ENCODE measurements at regions not wholly inside any gene's neighbourhood (a gene's known extent, or its start where the extent isn't known, plus 50 kb on each side); places are given as distances from the start of the nearest gene placed in this dataset.

DNA sequence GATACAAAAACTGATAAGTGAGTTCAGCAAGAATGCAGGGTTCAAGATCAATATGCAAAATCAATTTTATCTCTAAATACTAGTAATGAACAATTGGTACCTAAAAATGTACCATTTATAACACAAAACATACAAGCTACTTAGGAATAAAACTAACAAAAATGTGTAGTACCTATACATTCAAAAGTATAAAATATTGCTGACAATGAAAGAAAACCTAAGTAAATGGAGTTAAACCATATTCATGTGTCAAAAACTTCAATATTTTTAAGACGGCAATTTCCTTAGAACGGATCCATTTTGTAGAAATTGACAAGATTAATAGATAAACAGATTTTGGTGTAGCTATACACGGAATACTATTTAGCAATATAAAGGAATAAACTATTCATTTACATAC lies 343.1 kb upstream of the CCDC54 start:
- CTCF ChIA-PET: interaction anchor here (1.0 kb wide), 2 partner anchors 9 to 44 kb away, joined by 3 to 4 read pairs; no protein-coding TSS in a partner anchor
- TF ChIP-seq, protein P1, sequence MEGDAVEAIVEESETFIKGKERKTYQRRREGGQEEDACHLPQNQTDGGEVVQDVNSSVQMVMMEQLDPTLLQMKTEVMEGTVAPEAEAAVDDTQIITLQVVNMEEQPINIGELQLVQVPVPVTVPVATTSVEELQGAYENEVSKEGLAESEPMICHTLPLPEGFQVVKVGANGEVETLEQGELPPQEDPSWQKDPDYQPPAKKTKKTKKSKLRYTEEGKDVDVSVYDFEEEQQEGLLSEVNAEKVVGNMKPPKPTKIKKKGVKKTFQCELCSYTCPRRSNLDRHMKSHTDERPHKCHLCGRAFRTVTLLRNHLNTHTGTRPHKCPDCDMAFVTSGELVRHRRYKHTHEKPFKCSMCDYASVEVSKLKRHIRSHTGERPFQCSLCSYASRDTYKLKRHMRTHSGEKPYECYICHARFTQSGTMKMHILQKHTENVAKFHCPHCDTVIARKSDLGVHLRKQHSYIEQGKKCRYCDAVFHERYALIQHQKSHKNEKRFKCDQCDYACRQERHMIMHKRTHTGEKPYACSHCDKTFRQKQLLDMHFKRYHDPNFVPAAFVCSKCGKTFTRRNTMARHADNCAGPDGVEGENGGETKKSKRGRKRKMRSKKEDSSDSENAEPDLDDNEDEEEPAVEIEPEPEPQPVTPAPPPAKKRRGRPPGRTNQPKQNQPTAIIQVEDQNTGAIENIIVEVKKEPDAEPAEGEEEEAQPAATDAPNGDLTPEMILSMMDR (IDR thresholded peaks at IDR 0.05; ENCODE audit: insufficient read depth, low read depth, low read length): no peak
- Histone ChIP-seq H3K36me3 (ENCODE audit: control insufficient read depth, insufficient read depth, low read length) (no peaks in the 10 kb centered on the region), H3K27me3 (ENCODE audit: control insufficient read depth, insufficient read depth, low read length) (no peaks in the 10 kb centered on the region), H3K4me3 (ENCODE audit: low read depth, low read length) (no peak overlapping the region)
- DNase-seq (ENCODE audit: low read depth): no peak
- POLR2A ChIA-PET: no interaction called here

DNA sequence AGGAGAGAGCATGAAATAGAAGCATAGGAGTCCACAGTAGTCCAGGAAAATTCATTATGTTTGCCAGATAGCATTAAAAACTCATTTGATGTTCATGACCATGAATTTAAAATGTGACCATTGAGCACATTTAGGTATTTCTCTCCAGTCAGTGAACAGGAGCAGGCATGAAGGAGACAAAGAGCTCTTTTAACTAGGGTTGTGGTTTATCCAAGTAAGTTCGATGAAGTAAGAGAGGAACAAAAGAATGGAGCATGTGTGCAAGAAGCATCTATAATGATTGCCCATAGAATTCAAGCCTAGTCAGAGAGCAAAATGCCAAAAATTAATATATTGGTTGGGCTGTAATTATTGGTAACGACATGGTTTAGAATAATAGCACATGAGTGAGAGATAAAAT lies 342.1 kb upstream of the CCDC54 start:
- TF ChIP-seq, protein P1 (IDR thresholded peaks at IDR 0.05; ENCODE audit: insufficient read depth, low read depth, low read length): no peak
- H3K4me3 ChIP-seq (ENCODE audit: low read depth, low read length): no peak overlapping the region
- CTCF ChIA-PET: no interaction called here
- no peaks in the 10 kb centered on the region for H3K27me3 ChIP-seq (ENCODE audit: control insufficient read depth, insufficient read depth, low read length)
- H3K36me3 ChIP-seq (ENCODE audit: control insufficient read depth, insufficient read depth, low read length): no peaks in the 10 kb centered on the region
- POLR2A ChIA-PET: no interaction called here
- DNase-seq (ENCODE audit: low read depth): no peak

DNA sequence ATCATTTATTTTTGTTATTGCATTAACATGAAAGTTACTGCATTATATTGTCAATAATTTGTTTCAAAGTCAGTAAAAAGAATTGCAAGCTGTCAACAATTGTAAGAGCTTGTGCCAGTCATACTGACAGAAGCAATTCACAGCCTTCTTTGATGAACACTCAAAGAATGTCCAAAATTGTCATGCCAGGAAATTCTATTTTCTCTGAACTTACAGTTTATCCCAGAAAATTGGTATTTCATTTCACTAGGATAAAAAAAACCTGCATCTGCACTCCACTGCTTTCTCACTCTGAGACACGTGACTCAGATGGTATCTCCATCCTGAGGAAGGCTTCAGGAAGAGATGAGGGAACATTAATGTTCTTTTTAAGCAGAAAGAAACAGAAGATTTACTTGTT lies 332.6 kb upstream of the CCDC54 start:
- POLR2A ChIA-PET: no interaction called here
- no peak for DNase-seq (ENCODE audit: low read depth)

GRCh38 chr3:107045791-107046190 lies 331.4 kb upstream of the CCDC54 start:
- no peak overlapping the region for H3K4me3 ChIP-seq (ENCODE audit: low read depth, low read length)
- no peaks in the 10 kb centered on the region for H3K36me3 ChIP-seq (ENCODE audit: control insufficient read depth, insufficient read depth, low read length)
- CTCF ChIA-PET: interaction anchor here (0.9 kb wide), 2 partner anchors 10 to 14 kb away, joined by 3 read pairs; no protein-coding TSS in a partner anchor
- TF ChIP-seq, protein P1 (IDR thresholded peaks at IDR 0.05; ENCODE audit: insufficient read depth, low read depth, low read length): no peak
- H3K27me3 ChIP-seq (ENCODE audit: control insufficient read depth, insufficient read depth, low read length): no peaks in the 10 kb centered on the region
- no peak for DNase-seq (ENCODE audit: low read depth)
- POLR2A ChIA-PET: no interaction called here

More for the DNA sequence above, 332.6 kb upstream of the CCDC54 start:
- Histone ChIP-seq H3K27me3 (ENCODE audit: control insufficient read depth, insufficient read depth, low read length) (no peaks in the 10 kb centered on the region), H3K36me3 (ENCODE audit: control insufficient read depth, insufficient read depth, low read length) (no peaks in the 10 kb centered on the region), H3K4me3 (ENCODE audit: low read depth, low read length) (no peak overlapping the region)
- CTCF ChIA-PET: no interaction called here
- TF ChIP-seq, protein P1 (IDR thresholded peaks at IDR 0.05; ENCODE audit: insufficient read depth, low read depth, low read length): no peak

- Histone ChIP-seq H3K36me3 (ENCODE audit: control insufficient read depth, insufficient read depth, low read length) (no peaks in the 10 kb centered on the region), H3K4me3 (ENCODE audit: low read depth, low read length) (no peak overlapping the region), H3K27me3 (ENCODE audit: control insufficient read depth, insufficient read depth, low read length) (no peaks in the 10 kb centered on the region)
- POLR2A ChIA-PET: no interaction called here
- DNase-seq (ENCODE audit: low read depth): no peak
- CTCF ChIA-PET: interaction anchor here (1.1 kb wide), 1 partner anchor 9 kb away, joined by 3 read pairs; no protein-coding TSS in a partner anchor
- TF ChIP-seq, protein P1 (IDR thresholded peaks at IDR 0.05; ENCODE audit: insufficient read depth, low read depth, low read length): no peak
Observed at GRCh38 chr3:107055181-107055942, 321.9 kb upstream of the CCDC54 start.
